ENCODE measurements at regions not wholly inside any gene's neighbourhood (a gene's known extent, or its start where the extent isn't known, plus 50 kb on each side); places are given as distances from the start of the nearest gene placed in this dataset.

DNA sequence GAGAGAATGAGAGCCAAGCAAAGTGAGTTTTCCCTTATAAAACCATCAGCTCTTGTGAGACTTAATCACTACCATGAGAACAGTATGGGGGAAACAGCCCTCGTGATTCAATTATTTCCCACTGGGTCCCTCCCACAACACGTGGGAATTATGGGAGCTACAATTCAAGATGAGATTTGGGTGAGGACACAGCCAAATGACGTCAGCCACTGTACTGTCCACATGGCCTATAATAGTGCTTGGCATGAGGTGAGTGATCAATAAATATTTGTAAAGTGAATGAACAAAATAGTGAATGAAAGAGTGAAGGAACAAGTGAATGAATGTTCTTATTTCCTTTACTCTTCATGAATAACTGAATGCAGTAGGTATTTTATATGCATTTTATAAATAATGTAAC is 199.1 kb upstream of the GOT2 start:
- Histone ChIP-seq H2AFZ (ENCODE audit: low read depth) (no peak overlapping the region), H3K27ac (ENCODE audit: low read depth in 2 of 2, low read length in 1 of 2) (no peak overlapping the region), H3K4me2 (no peak overlapping the region), H3K4me1 (ENCODE audit: control insufficient read depth in 1 of 2, insufficient read depth in 2 of 2, low read depth in 1 of 2, low read length in 1 of 2) (no peaks in the 10 kb centered on the region), H3K9me3 (no peaks in the 10 kb centered on the region), H3F3A (replicated peaks; ENCODE audit: insufficient read depth) (no peaks in the 10 kb centered on the region), H3K79me2 (ENCODE audit: insufficient read depth) (no peaks in the 10 kb centered on the region), H4K20me1 (ENCODE audit: insufficient read depth) (no peaks in the 10 kb centered on the region), H3K36me3 (replicated peaks in 1 of 2; ENCODE audit: control insufficient read depth in 1 of 2, insufficient read depth in 2 of 2, low read length in 1 of 2) (no peaks in the 10 kb centered on the region), H3K9ac (no peak overlapping the region), H3K27me3 (ENCODE audit: insufficient read depth) (no peaks in the 10 kb centered on the region), H3K9me2 (no peaks in the 10 kb centered on the region), H3K4me3 (ENCODE audit: low read depth in 2 of 2, low read length in 1 of 2) (no peak overlapping the region)
- WGBS (ENCODE audit: low lambda C conversion rate) = 12% methylated on average over 3 of the region's 3 CpGs
- DNase-seq = no peak
- ChIA-PET CTCF (no interaction called here), POLR2A (no interaction called here)
- no peak for TF ChIP-seq RCOR1 (IDR thresholded peaks at IDR 0.05; ENCODE audit: low read length)
- TF ChIP-seq RXRA (IDR thresholded peaks at IDR 0.05; ENCODE audit: borderline replicate concordance, low read depth) = no peak
- TF ChIP-seq GABPA (IDR thresholded peaks at IDR 0.05; ENCODE audit: low read depth) = no peak
- no peak for TF ChIP-seq RAD21 (IDR thresholded peaks at IDR 0.05; ENCODE audit: low read length)
- TF ChIP-seq FOSL2 (IDR thresholded peaks at IDR 0.05; ENCODE audit: borderline replicate concordance, low read depth) = no peak
- TF ChIP-seq, protein P1, sequence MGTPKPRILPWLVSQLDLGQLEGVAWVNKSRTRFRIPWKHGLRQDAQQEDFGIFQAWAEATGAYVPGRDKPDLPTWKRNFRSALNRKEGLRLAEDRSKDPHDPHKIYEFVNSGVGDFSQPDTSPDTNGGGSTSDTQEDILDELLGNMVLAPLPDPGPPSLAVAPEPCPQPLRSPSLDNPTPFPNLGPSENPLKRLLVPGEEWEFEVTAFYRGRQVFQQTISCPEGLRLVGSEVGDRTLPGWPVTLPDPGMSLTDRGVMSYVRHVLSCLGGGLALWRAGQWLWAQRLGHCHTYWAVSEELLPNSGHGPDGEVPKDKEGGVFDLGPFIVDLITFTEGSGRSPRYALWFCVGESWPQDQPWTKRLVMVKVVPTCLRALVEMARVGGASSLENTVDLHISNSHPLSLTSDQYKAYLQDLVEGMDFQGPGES (IDR thresholded peaks at IDR 0.05; ENCODE audit: low read depth, low read length) = no peak
- no peak for TF ChIP-seq EP300 (IDR thresholded peaks at IDR 0.05; ENCODE audit: borderline replicate concordance in 1 of 2, low read depth in 1 of 2, low read length in 1 of 2)
- no peak for TF ChIP-seq MXI1 (IDR thresholded peaks at IDR 0.05; ENCODE audit: low read depth, low read length)
- TF ChIP-seq FOXM1 (IDR thresholded peaks at IDR 0.05; ENCODE audit: low read depth) = no peak
- no peak for TF ChIP-seq SMC3 (IDR thresholded peaks at IDR 0.05; ENCODE audit: low read depth, low read length)
- TF ChIP-seq EZH2phosphoT487 (IDR thresholded peaks at IDR 0.05; ENCODE audit: borderline replicate concordance, low read depth) = no peak

DNA sequence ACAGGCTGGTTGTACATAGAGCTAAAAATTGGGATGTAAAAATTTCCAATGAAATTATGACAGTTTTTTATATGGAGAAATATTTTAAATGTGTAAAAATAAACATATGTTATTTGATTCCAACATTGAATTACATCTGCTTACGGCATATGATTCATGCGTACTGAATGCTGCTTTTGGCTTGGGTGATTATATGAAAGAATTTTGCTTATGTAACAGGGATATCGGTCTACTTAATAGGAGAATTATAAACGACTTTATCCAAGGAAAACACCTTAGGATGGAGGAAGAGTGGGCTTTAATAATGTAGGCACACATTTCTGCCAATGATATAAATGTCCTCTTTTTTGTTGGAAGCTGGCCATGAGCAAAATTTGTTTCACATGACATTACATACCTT is 197.3 kb upstream of the GOT2 start:
- CTCF ChIA-PET = interaction anchor here (0.9 kb wide), 1 partner anchor 9 kb away, joined by 3 read pairs; no protein-coding TSS in a partner anchor
- 21% methylated on average over 4 of the region's 4 CpGs for WGBS (ENCODE audit: low lambda C conversion rate)
- no peak for TF ChIP-seq MEF2A (IDR thresholded peaks at IDR 0.05; ENCODE audit: borderline replicate concordance, low read depth)
- TF ChIP-seq FOXJ3 (CRISPR knock-in tag; IDR thresholded peaks at IDR 0.05) = no peak
- no peak for TF ChIP-seq RFX5 (IDR thresholded peaks at IDR 0.05; ENCODE audit: low read length)
- TF ChIP-seq, protein P2, sequence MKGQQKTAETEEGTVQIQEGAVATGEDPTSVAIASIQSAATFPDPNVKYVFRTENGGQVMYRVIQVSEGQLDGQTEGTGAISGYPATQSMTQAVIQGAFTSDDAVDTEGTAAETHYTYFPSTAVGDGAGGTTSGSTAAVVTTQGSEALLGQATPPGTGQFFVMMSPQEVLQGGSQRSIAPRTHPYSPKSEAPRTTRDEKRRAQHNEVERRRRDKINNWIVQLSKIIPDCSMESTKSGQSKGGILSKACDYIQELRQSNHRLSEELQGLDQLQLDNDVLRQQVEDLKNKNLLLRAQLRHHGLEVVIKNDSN (IDR thresholded peaks at IDR 0.05; ENCODE audit: borderline replicate concordance, low read depth) = no peak
- TF ChIP-seq, protein P3, sequence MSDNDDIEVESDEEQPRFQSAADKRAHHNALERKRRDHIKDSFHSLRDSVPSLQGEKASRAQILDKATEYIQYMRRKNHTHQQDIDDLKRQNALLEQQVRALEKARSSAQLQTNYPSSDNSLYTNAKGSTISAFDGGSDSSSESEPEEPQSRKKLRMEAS (IDR thresholded peaks at IDR 0.05; ENCODE audit: low read depth) = no peak
- TF ChIP-seq POLR2AphosphoS5 (IDR thresholded peaks at IDR 0.05; ENCODE audit: low read depth, low read length) = no peak
- TF ChIP-seq MXI1 (IDR thresholded peaks at IDR 0.05; ENCODE audit: low read depth, low read length) = no peak
- no peak for TF ChIP-seq SMC3 (IDR thresholded peaks at IDR 0.05; ENCODE audit: low read depth, low read length)
- TF ChIP-seq NFIC (IDR thresholded peaks at IDR 0.05; ENCODE audit: borderline replicate concordance) = no peak
- TF ChIP-seq, protein P4, sequence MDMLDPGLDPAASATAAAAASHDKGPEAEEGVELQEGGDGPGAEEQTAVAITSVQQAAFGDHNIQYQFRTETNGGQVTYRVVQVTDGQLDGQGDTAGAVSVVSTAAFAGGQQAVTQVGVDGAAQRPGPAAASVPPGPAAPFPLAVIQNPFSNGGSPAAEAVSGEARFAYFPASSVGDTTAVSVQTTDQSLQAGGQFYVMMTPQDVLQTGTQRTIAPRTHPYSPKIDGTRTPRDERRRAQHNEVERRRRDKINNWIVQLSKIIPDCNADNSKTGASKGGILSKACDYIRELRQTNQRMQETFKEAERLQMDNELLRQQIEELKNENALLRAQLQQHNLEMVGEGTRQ (IDR thresholded peaks at IDR 0.05; ENCODE audit: borderline replicate concordance, low read depth, low read length) = no peak
- no peak for TF ChIP-seq TEAD4 (IDR thresholded peaks at IDR 0.05; ENCODE audit: borderline replicate concordance, insufficient read depth)
- no peak for TF ChIP-seq TCF12 (IDR thresholded peaks at IDR 0.05)
- TF ChIP-seq TAF1 (IDR thresholded peaks at IDR 0.05; ENCODE audit: borderline replicate concordance, low read depth, low read length) = no peak
- TF ChIP-seq, protein P5, sequence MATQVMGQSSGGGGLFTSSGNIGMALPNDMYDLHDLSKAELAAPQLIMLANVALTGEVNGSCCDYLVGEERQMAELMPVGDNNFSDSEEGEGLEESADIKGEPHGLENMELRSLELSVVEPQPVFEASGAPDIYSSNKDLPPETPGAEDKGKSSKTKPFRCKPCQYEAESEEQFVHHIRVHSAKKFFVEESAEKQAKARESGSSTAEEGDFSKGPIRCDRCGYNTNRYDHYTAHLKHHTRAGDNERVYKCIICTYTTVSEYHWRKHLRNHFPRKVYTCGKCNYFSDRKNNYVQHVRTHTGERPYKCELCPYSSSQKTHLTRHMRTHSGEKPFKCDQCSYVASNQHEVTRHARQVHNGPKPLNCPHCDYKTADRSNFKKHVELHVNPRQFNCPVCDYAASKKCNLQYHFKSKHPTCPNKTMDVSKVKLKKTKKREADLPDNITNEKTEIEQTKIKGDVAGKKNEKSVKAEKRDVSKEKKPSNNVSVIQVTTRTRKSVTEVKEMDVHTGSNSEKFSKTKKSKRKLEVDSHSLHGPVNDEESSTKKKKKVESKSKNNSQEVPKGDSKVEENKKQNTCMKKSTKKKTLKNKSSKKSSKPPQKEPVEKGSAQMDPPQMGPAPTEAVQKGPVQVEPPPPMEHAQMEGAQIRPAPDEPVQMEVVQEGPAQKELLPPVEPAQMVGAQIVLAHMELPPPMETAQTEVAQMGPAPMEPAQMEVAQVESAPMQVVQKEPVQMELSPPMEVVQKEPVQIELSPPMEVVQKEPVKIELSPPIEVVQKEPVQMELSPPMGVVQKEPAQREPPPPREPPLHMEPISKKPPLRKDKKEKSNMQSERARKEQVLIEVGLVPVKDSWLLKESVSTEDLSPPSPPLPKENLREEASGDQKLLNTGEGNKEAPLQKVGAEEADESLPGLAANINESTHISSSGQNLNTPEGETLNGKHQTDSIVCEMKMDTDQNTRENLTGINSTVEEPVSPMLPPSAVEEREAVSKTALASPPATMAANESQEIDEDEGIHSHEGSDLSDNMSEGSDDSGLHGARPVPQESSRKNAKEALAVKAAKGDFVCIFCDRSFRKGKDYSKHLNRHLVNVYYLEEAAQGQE (IDR thresholded peaks at IDR 0.05; ENCODE audit: low read depth, low read length) = no peak
- no peak for TF ChIP-seq RCOR1 (IDR thresholded peaks at IDR 0.05; ENCODE audit: low read length)
- no peak for TF ChIP-seq FOXM1 (IDR thresholded peaks at IDR 0.05; ENCODE audit: low read depth)
- no peak for TF ChIP-seq EZH2phosphoT487 (IDR thresholded peaks at IDR 0.05; ENCODE audit: borderline replicate concordance, low read depth)

More for the DNA sequence above, 197.3 kb upstream of the GOT2 start:
- Histone ChIP-seq H3K36me3 (replicated peaks in 1 of 2; ENCODE audit: control insufficient read depth in 1 of 2, insufficient read depth in 2 of 2, low read length in 1 of 2) (no peaks in the 10 kb centered on the region), H3F3A (replicated peaks; ENCODE audit: insufficient read depth) (no peaks in the 10 kb centered on the region), H3K27me3 (ENCODE audit: insufficient read depth) (no peaks in the 10 kb centered on the region), H3K9me3 (no peaks in the 10 kb centered on the region), H3K4me3 (ENCODE audit: low read depth in 2 of 2, low read length in 1 of 2) (no peak overlapping the region), H3K4me1 (ENCODE audit: control insufficient read depth in 1 of 2, insufficient read depth in 2 of 2, low read depth in 1 of 2, low read length in 1 of 2) (no peaks in the 10 kb centered on the region), H3K9ac (no peak overlapping the region), H3K79me2 (ENCODE audit: insufficient read depth) (no peaks in the 10 kb centered on the region), H2AFZ (ENCODE audit: low read depth) (no peak overlapping the region), H4K20me1 (ENCODE audit: insufficient read depth) (no peaks in the 10 kb centered on the region), H3K9me2 (no peaks in the 10 kb centered on the region), H3K27ac (ENCODE audit: low read depth in 2 of 2, low read length in 1 of 2) (no peak overlapping the region), H3K4me2 (no peak overlapping the region)
- POLR2A ChIA-PET = no interaction called here
- no peak for DNase-seq

All from SK-N-SH (cell line).